ENCODE measurements at regions not wholly inside any gene's neighbourhood (a gene's known extent, or its start where the extent isn't known, plus 50 kb on each side); places are given as distances from the start of the nearest gene placed in this dataset.

DNA sequence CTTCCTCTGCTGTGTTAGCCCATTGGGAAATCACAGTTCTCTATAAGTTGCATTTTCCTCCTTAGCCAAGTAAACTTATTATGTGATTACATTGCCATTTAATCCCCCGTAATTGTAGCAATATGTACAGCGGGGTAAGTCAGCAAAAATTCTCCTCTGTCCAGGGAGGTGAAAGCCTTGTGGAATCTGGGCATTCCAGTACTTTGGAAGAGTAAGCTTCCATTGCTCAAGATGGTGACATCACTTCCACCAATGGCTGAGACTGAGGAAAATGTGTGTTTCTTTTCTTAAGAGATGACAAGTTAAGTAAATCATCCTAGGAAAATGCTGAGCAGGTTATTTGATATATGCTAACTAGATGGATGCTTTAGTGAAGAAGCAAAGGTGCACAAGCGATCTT lies 436.7 kb downstream of the CETN3 start:
- TF ChIP-seq SIN3A (conservative IDR thresholded peaks at IDR 0.05 in 1 of 2, IDR thresholded peaks at IDR 0.05 in 1 of 2; ENCODE audit: low read depth in 1 of 2, low read length in 2 of 2): no peak
- TF ChIP-seq EZH2 (IDR thresholded peaks at IDR 0.05; ENCODE audit: low read depth, low read length, severe bottlenecking): no peak
- TF ChIP-seq POLR2A (IDR thresholded peaks at IDR 0.05; ENCODE audit: control extremely low read depth in 1 of 2, low read depth in 2 of 2, low read length in 2 of 2): no peak
